H54 (cell line): ENCODE measurements at regions not wholly inside any gene's neighbourhood (a gene's known extent, or its start where the extent isn't known, plus 50 kb on each side); places are given as distances from the start of the nearest gene placed in this dataset.

Experiments
- DNase-seq: peaks from one replicate; pipeline ENCODE4 v3.0.0; 2011; ENCODE audit warnings: low spot score, mixed read lengths; ENCODE audit not compliant: insufficient read length
- FAIRE-seq: peaks from 3 replicates; lab custom pipeline; 2011; peaks lifted over from hg19 to GRCh38; lab: Jason Lieb, UNC
- POLR2A ChIP-seq: IDR thresholded peaks from 2 replicates; pipeline ENCODE4 v1.6.1; 2011; ENCODE audit warnings: low read depth, mild to moderate bottlenecking, low read length

- no peak for TF ChIP-seq POLR2A
- no peak for FAIRE-seq
- DNase-seq = no peak
These were observed 249.1 kb upstream of the SALL3 start for GRCh38 chr18:78730546-78730945.

GRCh38 chr18:78731016-78731397 is 248.6 kb upstream of the SALL3 start:
- no peak for TF ChIP-seq POLR2A
- DNase-seq = no peak
- FAIRE-seq = no peak

DNA sequence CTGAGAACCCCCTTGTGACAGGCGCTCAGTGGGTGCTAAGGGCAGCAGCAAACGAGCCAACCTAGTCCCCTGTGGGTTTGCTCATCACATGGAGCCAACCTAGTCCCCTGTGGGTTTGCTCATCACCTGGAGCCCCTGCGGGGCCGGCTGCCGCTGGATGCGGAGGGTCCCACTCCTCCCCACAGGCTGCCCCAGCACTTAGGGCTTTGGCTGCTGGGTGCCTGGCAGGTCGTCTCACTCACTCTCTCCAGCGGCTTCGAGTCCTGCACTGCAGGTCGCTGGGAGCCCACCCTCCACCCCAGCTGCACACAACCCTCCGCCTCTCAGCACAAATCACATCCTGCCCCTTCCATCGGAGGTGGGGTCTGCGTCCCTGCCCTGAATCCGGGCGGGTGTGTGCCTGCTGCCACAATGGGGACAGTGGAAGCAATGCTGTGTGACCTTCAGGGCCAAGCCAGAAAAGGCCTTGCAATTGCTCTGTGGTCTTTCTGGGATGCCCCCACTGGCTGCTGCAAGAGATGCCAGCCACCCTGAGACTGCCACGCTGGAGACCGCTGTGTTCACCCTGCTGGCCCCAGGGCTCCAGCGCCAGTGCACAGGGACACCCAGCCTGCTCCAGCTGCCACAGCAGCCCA is 248.1 kb upstream of the SALL3 start:
- no peak for TF ChIP-seq POLR2A
- FAIRE-seq = no peak
- no peak for DNase-seq

DNA sequence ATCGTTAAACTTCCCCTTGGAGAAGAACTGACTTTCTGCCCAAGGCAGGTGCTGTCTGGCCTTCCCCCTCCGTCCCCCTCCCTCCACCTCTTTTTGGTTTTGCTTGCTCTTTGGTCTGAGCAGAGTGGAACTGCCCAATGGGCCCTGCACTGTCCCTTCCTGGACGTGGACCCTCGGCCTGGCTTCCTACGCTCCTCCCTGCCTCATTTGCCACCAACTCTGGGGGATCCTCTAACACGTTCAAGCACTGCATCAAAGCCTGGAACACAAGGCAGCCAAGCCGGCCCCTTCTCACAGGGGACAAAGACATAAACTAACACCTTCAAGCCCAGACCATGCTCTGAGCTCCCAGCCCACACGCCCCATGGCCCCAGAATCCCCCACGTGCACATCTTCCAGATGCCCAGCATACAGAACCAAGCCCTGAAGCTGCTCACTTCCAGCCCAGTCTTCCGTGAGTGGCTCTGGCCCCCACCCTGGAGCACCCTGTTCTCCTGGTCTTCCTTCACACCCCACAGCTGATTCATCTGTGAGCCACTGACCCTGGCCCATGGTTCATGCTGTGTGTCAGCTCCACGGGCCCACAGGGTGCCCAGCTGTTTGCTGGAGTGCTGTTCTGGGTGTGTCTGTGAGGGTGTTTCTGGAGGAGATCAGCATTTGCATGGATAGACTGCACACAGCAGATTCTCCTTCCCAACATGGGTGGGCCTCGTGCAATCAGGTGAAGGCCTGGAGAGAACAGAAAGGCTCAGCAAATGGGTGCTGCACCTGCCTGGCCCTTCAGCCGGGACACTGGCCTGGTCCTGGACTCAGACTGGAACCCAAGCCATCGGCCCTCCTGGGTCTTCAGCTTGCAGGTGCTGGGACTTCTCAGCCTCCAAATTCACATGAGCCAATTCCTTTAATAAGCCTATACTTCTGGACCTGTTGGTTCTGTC is 247.1 kb upstream of the SALL3 start:
- DNase-seq (no peak), FAIRE-seq (no peak)
- no peak for TF ChIP-seq POLR2A

DNA sequence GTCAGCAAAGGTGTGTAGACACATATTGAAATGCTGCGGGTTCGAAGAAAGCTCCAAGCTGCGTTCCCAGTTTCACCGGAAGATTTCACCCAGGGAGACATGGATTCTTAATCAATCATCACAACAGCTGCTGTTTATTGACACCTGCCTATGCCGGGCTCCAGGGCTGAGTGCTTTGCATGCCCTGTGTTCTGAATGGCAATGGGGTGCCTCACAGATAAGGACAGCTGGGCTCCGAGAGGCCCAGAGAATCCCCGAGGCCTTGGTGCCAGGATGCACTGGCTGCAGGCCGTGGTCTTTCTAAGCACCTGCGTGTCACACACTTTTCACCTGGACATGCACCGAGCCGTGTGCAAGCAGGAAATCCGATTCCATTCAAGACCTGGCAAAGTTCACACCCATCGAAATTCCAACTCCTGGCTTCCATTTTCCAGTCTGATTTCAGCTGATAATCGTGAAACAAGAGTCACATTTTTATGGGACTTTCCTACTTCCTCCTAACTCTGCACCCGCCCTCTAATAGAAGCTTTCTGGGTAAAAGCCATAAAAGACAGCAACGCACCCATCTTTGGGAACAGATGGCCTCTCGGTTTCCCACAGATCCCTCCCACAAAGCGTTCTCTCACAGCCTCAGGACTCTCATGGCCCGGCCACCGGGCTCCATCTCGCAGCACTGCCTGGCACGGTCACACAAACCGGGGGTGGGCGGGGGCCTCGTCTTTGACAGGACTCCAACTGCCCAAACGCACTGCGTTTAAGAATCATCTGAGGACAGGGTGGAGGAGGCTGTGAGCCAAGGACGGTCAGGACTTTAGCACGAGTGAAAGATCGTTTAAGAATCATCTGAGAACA is 245.6 kb upstream of the SALL3 start:
- no peak for FAIRE-seq
- no peak for TF ChIP-seq POLR2A
- no peak for DNase-seq

DNA sequence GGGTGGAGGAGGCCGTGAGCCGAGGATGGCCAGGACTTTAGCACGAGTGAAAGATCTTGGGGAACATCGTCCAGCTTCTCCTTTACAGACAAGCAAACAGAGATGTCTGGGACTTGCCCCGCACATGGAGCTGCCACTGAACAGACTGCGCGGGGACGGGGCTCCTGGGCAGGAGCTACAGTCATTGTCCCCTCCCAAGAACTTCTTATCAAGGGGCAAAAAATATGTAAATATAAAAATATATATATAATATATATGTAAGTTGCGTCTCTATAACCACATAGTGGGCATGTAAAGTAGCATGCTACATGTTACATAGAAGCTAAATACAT is 245.0 kb upstream of the SALL3 start:
- FAIRE-seq = no peak
- no peak for DNase-seq

DNA sequence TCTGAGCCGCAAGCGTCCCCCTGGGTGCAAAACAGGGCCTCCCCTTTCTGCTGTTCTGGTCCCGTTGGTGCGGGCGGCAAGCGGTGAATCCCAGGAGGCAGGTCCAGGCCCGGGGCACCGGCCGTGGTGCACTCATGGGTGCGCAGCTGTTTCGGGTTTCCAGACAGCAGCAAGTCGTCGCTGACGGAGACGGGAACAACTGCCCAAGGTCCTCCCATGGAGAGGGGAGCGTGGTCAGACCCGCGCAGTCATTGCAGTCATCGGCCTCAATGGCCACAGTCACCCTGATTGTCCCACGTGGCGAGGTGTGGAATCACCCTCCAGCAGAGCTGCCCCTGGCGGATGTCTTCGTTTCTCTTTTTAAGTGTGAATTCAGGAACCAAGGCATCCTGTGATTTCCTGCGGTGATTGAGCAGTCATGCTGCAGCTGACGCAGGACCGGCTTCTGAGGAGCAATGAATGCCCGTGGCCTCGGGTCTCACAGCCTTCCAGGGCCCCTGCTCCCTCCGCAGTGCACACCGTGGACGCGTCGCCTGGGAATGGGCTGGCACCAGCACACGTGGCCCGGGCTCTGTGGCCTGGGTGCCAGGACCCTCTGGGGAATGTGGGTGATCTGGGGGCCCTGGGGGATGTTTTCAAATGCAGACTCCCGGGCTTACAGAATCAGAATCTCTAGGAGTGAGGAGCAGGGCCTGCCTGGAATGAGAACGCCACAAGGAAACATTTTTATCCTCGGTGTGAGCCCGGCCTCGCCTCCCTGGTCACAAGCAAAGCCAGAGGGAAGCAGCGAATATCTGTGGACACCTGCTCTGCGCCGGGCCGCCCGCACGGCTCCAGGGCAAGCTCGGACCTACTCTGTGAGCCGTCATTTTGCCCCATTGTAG is 244.2 kb upstream of the SALL3 start:
- DNase-seq (no peak), FAIRE-seq (no peak)
- TF ChIP-seq POLR2A = no peak

More for the DNA sequence above, 245.0 kb upstream of the SALL3 start:
- no peak for TF ChIP-seq POLR2A

GRCh38 chr18:78736015-78736690 is 243.5 kb upstream of the SALL3 start:
- no peak for DNase-seq
- no peak for TF ChIP-seq POLR2A
- FAIRE-seq = no peak

GRCh38 chr18:78737006-78737915 is 242.4 kb upstream of the SALL3 start:
- no peak for TF ChIP-seq POLR2A
- DNase-seq (no peak), FAIRE-seq (no peak)

- DNase-seq (no peak), FAIRE-seq (no peak)
- TF ChIP-seq POLR2A = no peak
These were observed 241.4 kb upstream of the SALL3 start for GRCh38 chr18:78738076-78738690.

- no peak for TF ChIP-seq POLR2A
- DNase-seq = no peak
- FAIRE-seq = no peak
These were observed 240.5 kb upstream of the SALL3 start for GRCh38 chr18:78739115-78739514.
